GM23248 (cell line): ENCODE measurements at regions not wholly inside any gene's neighbourhood (a gene's known extent, or its start where the extent isn't known, plus 50 kb on each side); places are given as distances from the start of the nearest gene placed in this dataset.

Experiments used
- EZH2 ChIP-seq: fragments of 200-600 bp; sonication (generic); IDR thresholded peaks from 2 replicates; pipeline ENCODE4 v1.6.1; 2018; ENCODE audit warnings: antibody characterized with exemption, mild to moderate bottlenecking; ENCODE audit not compliant: insufficient read depth, poor library complexity, severe bottlenecking
- EZH2phosphoT487 ChIP-seq: fragments of 200-600 bp; sonication (generic); IDR thresholded peaks from 2 replicates; pipeline ENCODE4 v1.6.1; 2018; ENCODE audit warnings: antibody characterized with exemption, moderate library complexity, mild to moderate bottlenecking, low read depth; ENCODE audit not compliant: insufficient read depth

DNA sequence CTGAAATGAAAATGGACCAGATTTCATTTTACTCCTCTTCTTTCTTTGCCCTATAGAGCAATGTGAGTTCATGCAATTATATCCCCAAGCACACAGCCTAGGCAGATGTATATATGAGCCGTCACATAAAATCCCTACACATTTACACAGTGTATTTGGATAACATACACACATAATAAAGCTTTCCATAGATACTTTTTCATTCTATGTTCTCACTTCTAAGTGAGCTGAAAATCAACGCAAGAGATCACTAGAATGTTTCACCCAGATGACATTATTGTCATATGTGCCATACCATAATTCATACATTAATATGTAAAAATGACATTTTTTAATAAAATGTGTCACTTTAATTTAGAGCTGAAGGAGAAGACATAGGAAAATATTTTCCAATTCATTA is 129.4 kb downstream of the INHBA start:
- TF ChIP-seq EZH2 (no peak), EZH2phosphoT487 (no peak)
